ENCODE measurements at regions not wholly inside any gene's neighbourhood (a gene's known extent, or its start where the extent isn't known, plus 50 kb on each side); places are given as distances from the start of the nearest gene placed in this dataset.

- no peak for TF ChIP-seq EZH2 (IDR thresholded peaks at IDR 0.05; ENCODE audit: borderline replicate concordance)
- TF ChIP-seq CTCF (IDR thresholded peaks at IDR 0.05; ENCODE audit: poor library complexity) = no peak
Measured at GRCh38 chr2:84052043-84052442, 407.0 kb downstream of the SUCLG1 start.
